OCI-LY3 (cell line): ENCODE measurements at regions not wholly inside any gene's neighbourhood (a gene's known extent, or its start where the extent isn't known, plus 50 kb on each side); places are given as distances from the start of the nearest gene placed in this dataset.

Experiments used
- EZH2phosphoT487 ChIP-seq: fragments of 200-600 bp; shearing (Covaris generic); IDR thresholded peaks from 2 replicates; pipeline ENCODE4 v1.6.1; 2018; ENCODE audit warnings: antibody characterized with exemption, mixed run types, low read depth
- TF ChIP-seq, protein P1 (sequence below): fragments of 200-600, 300-600 bp; sonication (generic); IDR thresholded peaks from 2 replicates; pipeline ENCODE4 v1.5.1; 2014; ENCODE audit warnings: antibody characterized with exemption, low read length, low read depth

DNA sequence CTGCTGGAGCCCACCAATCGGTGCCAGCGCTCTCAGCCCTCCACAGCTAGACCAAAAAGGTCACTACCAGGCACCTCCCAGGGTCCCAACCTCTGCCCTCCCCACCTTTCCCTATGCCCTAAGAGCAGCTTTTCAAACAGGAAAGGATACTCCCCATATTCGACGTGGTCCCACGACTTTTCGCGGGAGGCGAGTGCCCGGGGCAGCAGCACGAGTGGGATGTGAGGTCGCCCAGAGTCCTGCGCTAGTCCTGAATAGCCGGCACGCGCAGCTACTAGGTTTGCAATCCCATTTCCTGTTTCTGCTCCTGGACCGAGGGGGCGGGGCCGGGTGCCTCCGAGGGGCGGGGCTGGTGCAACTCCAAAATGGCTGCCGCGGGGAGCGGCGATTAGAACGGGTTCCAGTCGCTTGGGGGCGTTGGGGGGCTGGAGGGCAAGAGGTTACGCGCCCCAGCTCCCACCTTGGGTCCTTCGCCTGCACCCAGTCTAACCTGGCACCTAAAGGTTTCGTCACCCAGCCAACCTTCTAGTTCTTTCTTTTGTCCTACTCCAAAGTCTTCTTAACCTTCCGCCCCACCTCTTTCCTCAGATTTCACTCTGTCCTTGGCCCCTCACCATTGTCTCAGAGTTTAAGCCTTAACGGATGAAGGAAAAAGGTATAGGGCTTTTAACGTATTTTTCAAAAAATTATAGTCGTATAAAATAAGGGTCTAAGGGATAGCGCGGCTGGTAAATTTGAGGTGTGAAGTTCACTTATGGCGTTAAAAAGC lies 85.0 kb upstream of the TENT5D start:
- TF ChIP-seq, protein P1, sequence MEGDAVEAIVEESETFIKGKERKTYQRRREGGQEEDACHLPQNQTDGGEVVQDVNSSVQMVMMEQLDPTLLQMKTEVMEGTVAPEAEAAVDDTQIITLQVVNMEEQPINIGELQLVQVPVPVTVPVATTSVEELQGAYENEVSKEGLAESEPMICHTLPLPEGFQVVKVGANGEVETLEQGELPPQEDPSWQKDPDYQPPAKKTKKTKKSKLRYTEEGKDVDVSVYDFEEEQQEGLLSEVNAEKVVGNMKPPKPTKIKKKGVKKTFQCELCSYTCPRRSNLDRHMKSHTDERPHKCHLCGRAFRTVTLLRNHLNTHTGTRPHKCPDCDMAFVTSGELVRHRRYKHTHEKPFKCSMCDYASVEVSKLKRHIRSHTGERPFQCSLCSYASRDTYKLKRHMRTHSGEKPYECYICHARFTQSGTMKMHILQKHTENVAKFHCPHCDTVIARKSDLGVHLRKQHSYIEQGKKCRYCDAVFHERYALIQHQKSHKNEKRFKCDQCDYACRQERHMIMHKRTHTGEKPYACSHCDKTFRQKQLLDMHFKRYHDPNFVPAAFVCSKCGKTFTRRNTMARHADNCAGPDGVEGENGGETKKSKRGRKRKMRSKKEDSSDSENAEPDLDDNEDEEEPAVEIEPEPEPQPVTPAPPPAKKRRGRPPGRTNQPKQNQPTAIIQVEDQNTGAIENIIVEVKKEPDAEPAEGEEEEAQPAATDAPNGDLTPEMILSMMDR, result no peak
- no peak for TF ChIP-seq EZH2phosphoT487
